Type B pancreatic cell (in vitro differentiated cells): ENCODE measurements at regions not wholly inside any gene's neighbourhood (a gene's known extent, or its start where the extent isn't known, plus 50 kb on each side); places are given as distances from the start of the nearest gene placed in this dataset.

ENCODE experiments used
- DNase-seq: peaks from one replicate; pipeline ENCODE4 v3.0.0; 2021; ENCODE audit warnings: mixed read lengths; ENCODE audit not compliant: unreplicated experiment; ENCODE audit errors: extremely low spot score
- H3K27ac Mint-ChIP-seq: 2 replicates; pipeline ENCODE4 v1.8.0; 2021; ENCODE audit warnings: mild to moderate bottlenecking, mixed read lengths
- H3K27me3 Mint-ChIP-seq: 2 replicates; pipeline ENCODE4 v1.8.0; 2021; ENCODE audit warnings: mixed read lengths
- H3K36me3 Mint-ChIP-seq: 2 replicates; pipeline ENCODE4 v1.8.0; 2021; ENCODE audit warnings: mixed read lengths
- H3K4me1 Mint-ChIP-seq: one replicate; pipeline ENCODE4 v1.8.0; 2021; ENCODE audit warnings: mixed read lengths; ENCODE audit not compliant: unreplicated experiment
- H3K4me3 Mint-ChIP-seq: 2 replicates; pipeline ENCODE4 v1.8.0; 2021; ENCODE audit warnings: mild to moderate bottlenecking, mixed read lengths
- H3K9me3 Mint-ChIP-seq: 2 replicates; pipeline ENCODE4 v1.8.0; 2021; ENCODE audit warnings: mixed read lengths
- TF ChIP-seq, protein P1 (sequence below): fragments of 200-600 bp; sonication (generic); conservative IDR thresholded peaks from 2 replicates; pipeline ENCODE4 v1.5.0; 2021; ENCODE audit warnings: antibody characterized with exemption, mild to moderate bottlenecking

DNA sequence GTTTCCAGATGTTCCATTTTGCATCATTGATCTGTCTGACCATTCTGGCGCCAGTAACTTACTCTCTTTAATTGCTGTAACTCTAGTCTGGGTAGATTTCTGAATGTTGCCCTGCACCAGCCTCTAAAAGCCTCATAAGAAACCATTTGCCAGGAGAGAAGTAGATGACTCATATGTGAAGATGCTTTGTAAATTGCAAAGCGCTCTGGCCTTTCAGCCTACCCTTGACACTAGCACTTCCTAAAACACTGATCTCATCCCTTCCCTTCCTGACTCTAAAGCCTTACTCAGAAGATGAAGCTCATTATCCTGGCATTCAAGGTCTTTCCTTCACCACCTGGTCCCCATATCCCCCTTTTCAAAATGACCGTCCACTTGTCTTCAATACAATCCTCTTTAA, 193.2 kb upstream of the MEX3C start:
- H3K4me1 Mint-ChIP-seq: no peaks in the 10 kb centered on the region
- H3K36me3 Mint-ChIP-seq: no peaks in the 10 kb centered on the region
- TF ChIP-seq, protein P1, sequence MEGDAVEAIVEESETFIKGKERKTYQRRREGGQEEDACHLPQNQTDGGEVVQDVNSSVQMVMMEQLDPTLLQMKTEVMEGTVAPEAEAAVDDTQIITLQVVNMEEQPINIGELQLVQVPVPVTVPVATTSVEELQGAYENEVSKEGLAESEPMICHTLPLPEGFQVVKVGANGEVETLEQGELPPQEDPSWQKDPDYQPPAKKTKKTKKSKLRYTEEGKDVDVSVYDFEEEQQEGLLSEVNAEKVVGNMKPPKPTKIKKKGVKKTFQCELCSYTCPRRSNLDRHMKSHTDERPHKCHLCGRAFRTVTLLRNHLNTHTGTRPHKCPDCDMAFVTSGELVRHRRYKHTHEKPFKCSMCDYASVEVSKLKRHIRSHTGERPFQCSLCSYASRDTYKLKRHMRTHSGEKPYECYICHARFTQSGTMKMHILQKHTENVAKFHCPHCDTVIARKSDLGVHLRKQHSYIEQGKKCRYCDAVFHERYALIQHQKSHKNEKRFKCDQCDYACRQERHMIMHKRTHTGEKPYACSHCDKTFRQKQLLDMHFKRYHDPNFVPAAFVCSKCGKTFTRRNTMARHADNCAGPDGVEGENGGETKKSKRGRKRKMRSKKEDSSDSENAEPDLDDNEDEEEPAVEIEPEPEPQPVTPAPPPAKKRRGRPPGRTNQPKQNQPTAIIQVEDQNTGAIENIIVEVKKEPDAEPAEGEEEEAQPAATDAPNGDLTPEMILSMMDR: no peak
- no peaks in the 10 kb centered on the region for H3K27me3 Mint-ChIP-seq
- no peak for DNase-seq
- H3K9me3 Mint-ChIP-seq: no peaks in the 10 kb centered on the region
- H3K27ac Mint-ChIP-seq: no peak overlapping the region
- no peak overlapping the region for H3K4me3 Mint-ChIP-seq

DNA sequence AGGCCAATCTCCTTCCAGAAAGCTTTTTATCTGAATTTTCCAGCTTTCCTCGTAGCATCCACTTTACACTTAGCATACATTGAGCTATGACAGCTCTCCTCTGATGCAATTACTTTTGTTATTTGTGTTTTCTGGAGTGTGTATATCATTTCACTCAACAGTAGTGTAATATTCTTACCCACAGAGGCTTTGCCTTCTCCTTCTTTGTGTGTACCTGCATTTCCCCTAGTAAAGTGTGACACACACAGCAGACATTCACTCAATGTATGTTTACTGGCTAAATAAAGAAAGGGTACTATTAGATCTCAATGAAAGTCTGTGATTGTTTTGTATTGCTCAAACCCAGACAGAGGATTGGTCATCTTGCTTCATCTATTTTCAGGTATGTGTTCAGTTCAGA, 193.7 kb upstream of the MEX3C start:
- Mint-ChIP-seq H3K27ac (no peak overlapping the region), H3K27me3 (no peaks in the 10 kb centered on the region), H3K4me3 (no peak overlapping the region), H3K9me3 (no peaks in the 10 kb centered on the region), H3K36me3 (no peaks in the 10 kb centered on the region), H3K4me1 (no peaks in the 10 kb centered on the region)
- TF ChIP-seq, protein P1: no peak
- no peak for DNase-seq

- Mint-ChIP-seq H3K4me1 (no peaks in the 10 kb centered on the region), H3K4me3 (no peak overlapping the region), H3K9me3 (no peaks in the 10 kb centered on the region), H3K27ac (no peak overlapping the region), H3K27me3 (no peaks in the 10 kb centered on the region), H3K36me3 (no peaks in the 10 kb centered on the region)
- DNase-seq: no peak
- TF ChIP-seq, protein P1: no peak
Measured at GRCh38 chr18:51391731-51392130, 194.2 kb upstream of the MEX3C start.

DNA sequence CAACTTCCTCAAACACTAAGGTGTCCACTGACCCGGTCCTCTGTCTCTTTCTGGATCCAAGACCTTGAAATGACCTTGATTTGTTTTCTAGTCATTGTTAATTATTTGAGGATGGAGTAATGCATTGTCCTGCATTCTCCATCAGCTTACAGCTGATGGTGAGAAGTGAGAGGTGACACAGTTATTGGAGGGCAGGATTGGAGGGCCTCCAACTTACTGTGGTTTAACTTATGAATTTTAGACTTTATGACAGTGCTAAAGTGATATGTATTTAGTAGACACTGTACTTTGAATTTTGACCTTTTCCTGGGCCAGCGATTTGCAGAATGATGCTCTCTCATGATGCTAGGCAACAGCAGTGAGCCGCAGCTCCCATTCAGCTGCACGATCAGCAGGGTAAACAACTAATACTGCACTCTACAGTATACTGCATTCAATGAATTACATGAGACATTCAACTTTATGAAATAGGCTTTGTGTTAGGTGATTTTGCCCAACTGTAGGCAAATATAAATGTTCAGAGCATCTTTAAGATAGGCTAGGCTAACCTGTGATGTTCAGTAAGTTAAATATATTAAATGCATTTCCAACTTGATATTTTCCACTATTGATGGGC, 200.0 kb upstream of the MEX3C start:
- H3K36me3 Mint-ChIP-seq: no peaks in the 10 kb centered on the region
- H3K27me3 Mint-ChIP-seq: no peaks in the 10 kb centered on the region
- H3K27ac Mint-ChIP-seq: no peak overlapping the region
- DNase-seq: no peak
- H3K9me3 Mint-ChIP-seq: no peaks in the 10 kb centered on the region
- no peak overlapping the region for H3K4me3 Mint-ChIP-seq
- TF ChIP-seq, protein P1: no peak
- H3K4me1 Mint-ChIP-seq: no peaks in the 10 kb centered on the region

GRCh38 chr18:51398104-51398503, 200.6 kb upstream of the MEX3C start:
- H3K36me3 Mint-ChIP-seq: no peaks in the 10 kb centered on the region
- H3K4me1 Mint-ChIP-seq: no peaks in the 10 kb centered on the region
- H3K27me3 Mint-ChIP-seq: no peaks in the 10 kb centered on the region
- no peak for DNase-seq
- TF ChIP-seq, protein P1: no peak
- no peak overlapping the region for H3K27ac Mint-ChIP-seq
- no peak overlapping the region for H3K4me3 Mint-ChIP-seq
- no peaks in the 10 kb centered on the region for H3K9me3 Mint-ChIP-seq
